Bronchial epithelial cell (primary cell): ENCODE measurements at regions not wholly inside any gene's neighbourhood (a gene's known extent, or its start where the extent isn't known, plus 50 kb on each side); places are given as distances from the start of the nearest gene placed in this dataset.
A peak's percentile ranks its signal among the peaks of the same experiment; 100 is the strongest.

ENCODE experiments used
- DNase-seq: peaks from one replicate; pipeline ENCODE4 v3.0.0-alpha.2; 2010; ENCODE audit warnings: low read depth
- FAIRE-seq: peaks from 2 replicates; lab custom pipeline; 2011; peaks lifted over from hg19 to GRCh38; lab: Jason Lieb, UNC
- H3K27me3 ChIP-seq: 2 replicates; pipeline ENCODE4 v1.5.1; 2011; ENCODE audit warnings: low read length; ENCODE audit not compliant: control insufficient read depth, insufficient read depth
- H3K36me3 ChIP-seq: 2 replicates; pipeline ENCODE4 v1.5.1; 2011; ENCODE audit warnings: low read length; ENCODE audit not compliant: control insufficient read depth, insufficient read depth
- H3K4me3 ChIP-seq: 2 replicates; pipeline ENCODE4 v1.5.1; 2011; ENCODE audit warnings: mild to moderate bottlenecking, low read depth, low read length, control low read depth
- TF ChIP-seq, protein P1 (sequence below): IDR thresholded peaks from 2 replicates; pipeline ENCODE4 v1.5.1; 2011; ENCODE audit warnings: mild to moderate bottlenecking, moderate library complexity, low read length, control low read depth, inconsistent platforms; ENCODE audit not compliant: insufficient read depth, severe bottlenecking

DNA sequence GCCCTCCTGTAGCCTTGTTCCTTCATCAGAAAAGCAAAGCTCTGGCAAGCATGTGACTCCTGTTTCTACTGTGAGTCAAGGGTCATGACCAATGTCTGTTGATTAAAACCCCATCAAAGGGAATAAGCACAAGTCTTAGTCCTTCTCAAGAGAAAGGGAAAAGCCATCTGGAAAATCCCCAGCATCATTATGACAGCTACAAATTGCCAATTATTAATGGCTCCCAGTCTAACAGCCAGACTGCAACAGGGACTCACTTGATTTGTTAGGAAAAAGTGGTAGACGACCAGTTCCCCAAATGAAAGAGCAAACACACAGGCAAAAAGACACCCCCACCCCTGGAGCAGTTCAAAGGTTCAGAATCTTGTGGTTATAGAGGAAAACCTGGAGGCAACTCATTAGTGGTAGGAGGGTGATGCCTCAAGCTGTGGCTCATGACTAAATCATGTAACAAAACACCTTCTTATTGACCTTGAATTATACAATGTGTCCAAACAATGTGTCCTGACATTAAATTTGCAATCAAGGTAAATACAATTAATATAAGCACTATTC, 315.7 kb downstream of the HNRNPD start:
- Histone ChIP-seq H3K36me3 (no peaks in the 10 kb centered on the region), H3K27me3 (no peaks in the 10 kb centered on the region), H3K4me3 (no peak overlapping the region)
- DNase-seq (no peak), FAIRE-seq (no peak)
- TF ChIP-seq, protein P1, sequence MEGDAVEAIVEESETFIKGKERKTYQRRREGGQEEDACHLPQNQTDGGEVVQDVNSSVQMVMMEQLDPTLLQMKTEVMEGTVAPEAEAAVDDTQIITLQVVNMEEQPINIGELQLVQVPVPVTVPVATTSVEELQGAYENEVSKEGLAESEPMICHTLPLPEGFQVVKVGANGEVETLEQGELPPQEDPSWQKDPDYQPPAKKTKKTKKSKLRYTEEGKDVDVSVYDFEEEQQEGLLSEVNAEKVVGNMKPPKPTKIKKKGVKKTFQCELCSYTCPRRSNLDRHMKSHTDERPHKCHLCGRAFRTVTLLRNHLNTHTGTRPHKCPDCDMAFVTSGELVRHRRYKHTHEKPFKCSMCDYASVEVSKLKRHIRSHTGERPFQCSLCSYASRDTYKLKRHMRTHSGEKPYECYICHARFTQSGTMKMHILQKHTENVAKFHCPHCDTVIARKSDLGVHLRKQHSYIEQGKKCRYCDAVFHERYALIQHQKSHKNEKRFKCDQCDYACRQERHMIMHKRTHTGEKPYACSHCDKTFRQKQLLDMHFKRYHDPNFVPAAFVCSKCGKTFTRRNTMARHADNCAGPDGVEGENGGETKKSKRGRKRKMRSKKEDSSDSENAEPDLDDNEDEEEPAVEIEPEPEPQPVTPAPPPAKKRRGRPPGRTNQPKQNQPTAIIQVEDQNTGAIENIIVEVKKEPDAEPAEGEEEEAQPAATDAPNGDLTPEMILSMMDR, result no peak

- no peak for DNase-seq
- FAIRE-seq, result no peak
- TF ChIP-seq, protein P1, result no peak
Observed at GRCh38 chr4:82055156-82055555, 318.6 kb downstream of the HNRNPD start.

GRCh38 chr4:82053396-82053795, 320.4 kb downstream of the HNRNPD start:
- DNase-seq (no peak), FAIRE-seq (peak; percentile 7)
- Histone ChIP-seq H3K4me3 (no peak overlapping the region), H3K36me3 (no peaks in the 10 kb centered on the region), H3K27me3 (no peaks in the 10 kb centered on the region)
- TF ChIP-seq, protein P1, result no peak

More at GRCh38 chr4:82055156-82055555, 318.6 kb downstream of the HNRNPD start:
- no peaks in the 10 kb centered on the region for H3K36me3 ChIP-seq
- no peaks in the 10 kb centered on the region for H3K27me3 ChIP-seq
- no peak overlapping the region for H3K4me3 ChIP-seq

DNA sequence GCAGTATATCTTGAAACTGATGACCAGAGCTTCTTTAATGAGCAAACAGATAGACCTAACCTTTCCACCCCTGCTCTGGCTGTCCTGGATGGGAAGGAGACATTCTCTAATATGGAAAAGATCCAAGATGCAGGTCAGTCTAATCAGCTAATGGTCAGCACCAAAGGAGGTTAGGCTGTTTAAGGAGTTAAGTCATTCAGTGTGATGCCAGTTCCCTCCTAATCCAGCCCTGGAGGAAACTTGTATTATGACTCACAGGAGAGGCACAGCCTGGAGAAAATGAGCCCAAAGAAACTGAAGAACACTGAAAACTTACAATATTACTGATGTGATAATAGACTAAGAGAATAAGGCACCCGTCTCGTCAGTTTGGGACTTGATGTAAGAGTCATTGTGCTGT, 323.0 kb downstream of the HNRNPD start:
- H3K36me3 ChIP-seq, result no peaks in the 10 kb centered on the region
- no peak overlapping the region for H3K4me3 ChIP-seq
- no peaks in the 10 kb centered on the region for H3K27me3 ChIP-seq
- TF ChIP-seq, protein P1, result no peak
- DNase-seq, result peak; percentile 49
- no peak for FAIRE-seq

DNA sequence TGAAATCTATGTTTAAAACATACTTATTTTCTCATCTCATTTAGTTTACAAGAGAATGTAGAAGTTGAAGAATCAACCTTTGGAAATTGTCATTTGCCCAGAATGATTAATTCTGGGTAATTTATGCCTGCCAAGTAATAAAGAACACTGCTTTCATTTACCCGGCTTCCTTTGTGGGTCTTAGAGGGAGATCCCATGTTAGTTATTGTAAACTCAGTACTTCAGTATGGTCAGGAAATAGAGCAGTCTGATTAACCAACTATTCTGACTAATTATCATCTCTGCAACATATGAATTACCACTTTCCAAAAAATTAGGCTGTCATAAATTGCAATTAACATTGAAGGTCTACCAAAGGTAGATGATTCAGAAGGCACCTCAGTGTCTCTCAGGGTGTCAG, 324.5 kb downstream of the HNRNPD start:
- DNase-seq (no peak), FAIRE-seq (no peak)
- Histone ChIP-seq H3K36me3 (no peaks in the 10 kb centered on the region), H3K4me3 (no peak overlapping the region), H3K27me3 (no peaks in the 10 kb centered on the region)
- TF ChIP-seq, protein P1, result no peak

DNA sequence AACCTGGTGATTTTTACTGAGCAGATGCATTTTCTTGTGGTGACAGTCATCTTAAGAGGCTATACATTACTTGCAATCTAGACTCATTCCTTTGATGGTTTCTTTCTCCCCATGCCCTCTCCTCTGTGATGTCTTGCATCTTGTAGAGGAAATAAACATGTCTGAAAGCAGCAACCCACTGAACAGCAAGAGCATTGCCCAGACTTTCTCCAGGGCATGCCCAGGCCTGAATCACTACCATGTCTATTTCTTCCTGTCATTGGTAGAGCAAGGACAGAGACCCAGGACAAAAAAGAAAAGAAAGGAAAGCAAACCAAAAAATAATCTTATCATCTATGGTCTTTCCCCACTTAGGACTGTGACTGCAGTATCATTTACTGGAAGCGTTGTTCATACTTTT, 326.1 kb downstream of the HNRNPD start:
- no peak overlapping the region for H3K4me3 ChIP-seq
- no peaks in the 10 kb centered on the region for H3K36me3 ChIP-seq
- FAIRE-seq (no peak), DNase-seq (peak; percentile 55)
- H3K27me3 ChIP-seq, result peaks cover 3% of the 10 kb centered on the region
- TF ChIP-seq, protein P1, result no peak
